OCI-LY7 (cell line): ENCODE measurements at regions not wholly inside any gene's neighbourhood (a gene's known extent, or its start where the extent isn't known, plus 50 kb on each side); places are given as distances from the start of the nearest gene placed in this dataset.
"Not testable (repeated sequence)": the region's sequence is repeated elsewhere in the genome, so short reads cannot be mapped to it uniquely, and the experiment has no call there.

ENCODE experiments used
- BruUV-seq: library from RNA; stranded (reverse); fragments of 400-500 nt; replicated peaks from 2 replicates; lab custom pipeline; 2021; lab: Mats Ljungman, UMichigan
- CTCF ChIA-PET: fragments of 300-600 bp; sonication (Branson Sonifier 250); formaldehyde crosslinking; loops from one replicate; lab custom pipeline; 2022; ENCODE audit warnings: antibody characterized with exemption; ENCODE audit not compliant: unreplicated experiment; lab: Charles Lee
- POLR2A ChIA-PET: fragments of 300-600 bp; sonication (Branson Sonifier 250); formaldehyde crosslinking; loops from one replicate; lab custom pipeline; 2022; ENCODE audit warnings: antibody characterized with exemption; lab: Charles Lee
- DNase-seq: peaks from one replicate; pipeline ENCODE4 v3.0.0-alpha.2; 2015; ENCODE audit warnings: low spot score
- H2AFZ ChIP-seq: fragments of 200-600 bp; sonication (generic), shearing (Covaris generic); 2 replicates; pipeline ENCODE4 v1.6.1; 2014; ENCODE audit warnings: mild to moderate bottlenecking, antibody characterized with exemption, low read length, moderate library complexity
- H3K27ac ChIP-seq: fragments of 200-600 bp; sonication (generic); 2 replicates; pipeline ENCODE4 v1.5.1; 2014; ENCODE audit warnings: mixed run types, low read depth, mild to moderate bottlenecking, moderate library complexity, low read length, inconsistent platforms; ENCODE audit not compliant: poor library complexity, severe bottlenecking
- H3K36me3 ChIP-seq: fragments of 200-600 bp; sonication (generic); 2 replicates; pipeline ENCODE4 v1.6.1; 2014; ENCODE audit warnings: mild to moderate bottlenecking, antibody characterized with exemption, low read length, moderate library complexity, mixed read lengths; ENCODE audit not compliant: insufficient read depth
- H3K4me1 ChIP-seq: fragments of 200-600 bp; sonication (generic); 2 replicates; pipeline ENCODE4 v1.5.1; 2014; ENCODE audit warnings: mild to moderate bottlenecking, low read length; ENCODE audit not compliant: insufficient read depth, poor library complexity, severe bottlenecking
- H3K4me2 ChIP-seq: fragments of 200-600 bp; sonication (generic); 2 replicates; pipeline ENCODE4 v1.6.1; 2014; ENCODE audit warnings: mild to moderate bottlenecking, low read length
- H3K4me3 ChIP-seq: fragments of 200-600 bp; sonication (generic); 2 replicates; pipeline ENCODE4 v1.5.1; 2014; ENCODE audit warnings: mild to moderate bottlenecking, low read depth, low read length; ENCODE audit not compliant: poor library complexity, severe bottlenecking
- H3K79me2 ChIP-seq: fragments of 200-600 bp; sonication (generic); 2 replicates; pipeline ENCODE4 v1.6.1; 2016; ENCODE audit warnings: low read depth, mild to moderate bottlenecking, low read length, moderate library complexity, mixed read lengths; ENCODE audit not compliant: insufficient read depth
- H3K9me2 ChIP-seq: fragments of 200-600 bp; sonication (generic); 2 replicates; pipeline ENCODE4 v1.6.1; 2016; ENCODE audit warnings: mild to moderate bottlenecking, low read length, mixed read lengths; ENCODE audit not compliant: insufficient read depth
- H3K9me3 ChIP-seq: fragments of 200-600 bp; sonication (generic); 2 replicates; pipeline ENCODE4 v1.6.1; 2014; ENCODE audit warnings: mild to moderate bottlenecking, mixed run types, low read length, mixed read lengths
- H4K20me1 ChIP-seq: fragments of 200-600 bp; sonication (generic); 2 replicates; pipeline ENCODE4 v1.6.1; 2014; ENCODE audit warnings: mild to moderate bottlenecking, antibody characterized with exemption, low read length, moderate library complexity, mixed read lengths; ENCODE audit not compliant: insufficient read depth
- CTCF ChIP-seq: fragments of 200-600 bp; sonication (generic); conservative IDR thresholded peaks from 2 replicates; pipeline ENCODE4 v1.5.1; 2014; ENCODE audit warnings: mild to moderate bottlenecking, antibody characterized with exemption, low read length, moderate library complexity, mixed read lengths
- EZH2phosphoT487 ChIP-seq: fragments of 200-600 bp; sonication (generic); IDR thresholded peaks from 2 replicates; pipeline ENCODE4 v1.6.1; 2018; ENCODE audit warnings: low read depth, borderline replicate concordance, mild to moderate bottlenecking, mixed run types, antibody characterized with exemption, low read length, moderate library complexity, mixed read lengths
- intact Hi-C: fragments of 100-400 bp; cut with micrococcal nuclease; formaldehyde crosslinking; loops from one replicate; pipeline ENCODE4 v1.10.0; 2022; ENCODE audit not compliant: unreplicated experiment

GRCh38 chr7:43058271-43059066, 54.0 kb upstream of the HECW1 start:
- TF ChIP-seq CTCF = no peak
- no peak for TF ChIP-seq EZH2phosphoT487
- intact Hi-C loops = loop anchor here (5.0 kb wide), 1 partner anchor 49 kb away; no protein-coding TSS in a partner anchor
- Histone ChIP-seq H3K4me3 (peak overlapping the region; percentile 36), H2AFZ (0 out of 2 replicates have a peak overlapping the region, but pooled peaks have one; percentile 16), H3K4me1 (peaks cover 52% of the 10 kb centered on the region), H3K27ac (peak overlapping the region; percentile 97), H3K9me2 (no peaks in the 10 kb centered on the region), H4K20me1 (no peaks in the 10 kb centered on the region), H3K36me3 (no peaks in the 10 kb centered on the region), H3K79me2 (no peaks in the 10 kb centered on the region; the same call in 1 of the 2 replicates), H3K4me2 (peak overlapping the region; percentile 71), H3K9me3 (no peaks in the 10 kb centered on the region)
- ChIA-PET POLR2A (interaction anchor here (0.6 to 5.9 kb wide), 8 partner anchors 9 to 35 kb away, joined by 3 to 71 read pairs (median 4); no protein-coding TSS in a partner anchor), CTCF (interaction anchor here (0.8 kb wide), 1 partner anchor 12 kb away, joined by 4 read pairs; no protein-coding TSS in a partner anchor)
- TSS peak; percentile 73 for BruUV-seq
- peak; percentile 82 for DNase-seq

GRCh38 chr7:43059067-43059600, 53.3 kb upstream of the HECW1 start:
- H3K9me2 ChIP-seq, H4K20me1 ChIP-seq, H3K79me2 ChIP-seq, H3K36me3 ChIP-seq, H2AFZ ChIP-seq, H3K9me3 ChIP-seq, H3K4me2 ChIP-seq, H3K4me3 ChIP-seq, DNase-seq, BruUV-seq: not testable (repeated sequence)
- ChIA-PET POLR2A (interaction anchor here (0.9 to 5.9 kb wide), 6 partner anchors 8 to 21 kb away, joined by 3 to 71 read pairs (median 4); no protein-coding TSS in a partner anchor), CTCF (interaction anchor here (0.8 kb wide), 1 partner anchor 12 kb away, joined by 4 read pairs; no protein-coding TSS in a partner anchor)
- Histone ChIP-seq H3K27ac (peak overlapping the region; percentile 97), H3K4me1 (peaks cover 45% of the 10 kb centered on the region)
- intact Hi-C loops = loop anchor here (5.0 kb wide), 1 partner anchor 48 kb away; no protein-coding TSS in a partner anchor
